ENCODE measurements at regions not wholly inside any gene's neighbourhood (a gene's known extent, or its start where the extent isn't known, plus 50 kb on each side); places are given as distances from the start of the nearest gene placed in this dataset.

DNA sequence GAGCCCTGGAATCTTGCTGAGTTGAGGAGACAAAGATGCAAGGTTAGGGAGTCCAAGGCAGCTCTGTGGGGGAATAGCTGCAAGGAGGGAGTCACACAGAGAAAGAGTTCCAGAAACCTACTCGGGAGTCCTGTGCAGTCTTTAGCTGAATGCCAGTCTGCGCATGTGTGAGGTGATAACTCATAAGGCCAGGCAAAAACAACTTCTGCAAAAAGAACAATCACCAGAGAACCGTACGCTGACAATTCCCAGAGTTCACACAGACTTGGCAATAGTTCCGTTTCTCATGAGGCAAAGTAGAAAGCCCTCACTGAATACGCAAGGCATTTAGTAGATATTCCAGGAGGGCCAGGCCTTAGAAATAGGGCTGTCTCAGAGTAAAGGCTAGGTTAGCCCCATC lies 135.2 kb upstream of the TAB2 start:
- DNase-seq = no peak

DNA sequence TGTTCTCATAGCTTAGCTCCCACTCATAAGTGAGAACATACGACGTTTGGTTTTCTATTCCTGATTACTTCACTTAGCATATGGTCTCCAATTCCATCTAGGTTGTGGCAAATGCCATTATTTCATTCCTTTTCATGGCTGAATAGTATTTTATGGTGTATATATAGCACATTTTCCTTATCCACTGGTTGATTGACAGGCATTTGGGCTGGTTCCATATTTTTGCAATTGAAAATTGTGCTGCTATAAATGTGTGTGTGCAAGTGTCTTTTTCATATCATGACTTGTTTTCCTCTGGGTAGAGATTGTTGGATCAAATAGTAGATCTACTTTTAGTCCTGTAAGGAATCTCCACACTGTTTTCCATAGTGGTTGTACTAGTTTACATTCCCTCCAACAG lies 133.0 kb upstream of the TAB2 start:
- no peak for DNase-seq

DNA sequence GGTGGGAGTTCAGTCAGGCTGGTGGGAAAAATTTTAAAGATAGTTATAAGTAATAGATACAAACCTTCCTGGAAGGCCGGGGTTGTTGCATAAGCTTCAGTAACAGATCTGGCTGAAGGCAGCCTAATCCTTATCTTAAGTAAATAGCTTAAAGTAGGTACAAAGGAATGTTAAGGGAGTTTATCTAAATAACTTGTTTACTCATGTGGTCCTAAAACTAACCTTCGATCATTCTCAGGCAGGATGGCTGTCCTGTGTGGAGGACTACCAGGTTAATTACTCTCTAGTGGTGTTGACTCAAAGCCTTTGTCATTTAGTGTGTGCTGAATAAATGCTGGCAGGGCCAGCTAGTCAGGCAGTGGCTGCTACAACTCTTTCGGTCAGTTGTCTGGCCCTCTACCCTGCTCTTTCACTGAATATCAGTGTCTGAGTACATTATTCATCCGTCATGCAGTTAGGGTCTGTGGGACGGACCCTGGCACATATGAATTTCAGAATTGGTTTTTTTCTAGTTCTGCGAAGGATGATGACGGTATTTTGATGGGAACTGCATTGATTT lies 131.6 kb upstream of the TAB2 start:
- DNase-seq = no peak

DNA sequence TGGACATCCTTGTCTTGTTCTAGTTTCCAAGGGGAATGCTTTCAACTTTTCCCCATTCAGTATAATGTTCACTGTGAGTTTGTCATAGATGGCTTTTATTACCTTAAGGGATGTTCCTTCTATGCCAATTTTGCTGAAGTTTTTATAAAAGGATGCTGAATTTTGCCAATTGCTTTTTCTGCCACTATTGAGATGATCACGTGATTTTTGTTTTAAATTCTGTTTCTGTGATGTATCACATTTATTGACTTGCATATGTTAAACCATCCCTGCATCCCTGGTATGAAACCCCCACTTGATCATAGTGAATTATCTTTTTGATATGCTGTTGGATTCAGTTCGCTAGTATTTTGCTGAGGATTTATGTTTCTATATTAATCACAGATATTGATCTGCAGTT lies 130.6 kb upstream of the TAB2 start:
- no peak for DNase-seq

GRCh38 chr6:149190224-149190831 lies 127.2 kb upstream of the TAB2 start:
- DNase-seq = no peak

DNA sequence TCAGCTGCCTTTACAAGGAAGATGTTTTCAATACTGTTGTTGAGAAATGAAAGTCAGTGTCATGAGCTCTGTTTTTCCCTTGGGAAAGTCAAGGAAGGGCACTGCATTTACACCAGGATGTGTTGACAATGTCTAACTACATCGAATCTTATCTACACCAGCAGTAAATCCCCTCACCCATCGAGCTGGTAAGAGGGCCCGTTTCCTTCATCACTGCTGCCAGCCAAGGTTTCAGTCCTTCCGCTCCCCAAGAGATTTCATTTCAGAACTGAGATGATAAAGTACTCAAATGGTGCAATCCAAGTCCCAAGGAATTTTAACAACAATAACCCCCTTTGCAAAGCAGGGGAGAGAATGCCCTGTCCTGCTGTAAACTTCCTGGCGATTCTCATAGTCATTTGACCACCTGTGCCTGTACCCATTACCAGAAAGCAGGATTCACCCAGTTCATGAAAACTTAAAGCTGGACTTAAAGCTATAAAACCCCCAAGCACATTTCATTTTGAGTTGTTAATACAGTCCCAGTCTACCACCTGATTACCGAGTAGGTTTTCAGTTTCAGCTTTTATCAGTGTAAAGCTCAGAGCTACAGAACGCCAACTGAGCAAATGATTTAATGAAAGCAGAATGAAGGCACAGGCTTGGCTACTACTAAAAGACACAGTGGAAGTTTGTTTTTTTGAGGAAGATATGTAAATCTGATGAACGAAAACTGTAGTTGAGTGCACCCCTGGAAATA lies 122.5 kb upstream of the TAB2 start:
- no peak for DNase-seq

- no peak for DNase-seq
These were observed 121.4 kb upstream of the TAB2 start for GRCh38 chr6:149196091-149196490.

GRCh38 chr6:149197482-149197881 lies 120.0 kb upstream of the TAB2 start:
- DNase-seq = no peak

DNA sequence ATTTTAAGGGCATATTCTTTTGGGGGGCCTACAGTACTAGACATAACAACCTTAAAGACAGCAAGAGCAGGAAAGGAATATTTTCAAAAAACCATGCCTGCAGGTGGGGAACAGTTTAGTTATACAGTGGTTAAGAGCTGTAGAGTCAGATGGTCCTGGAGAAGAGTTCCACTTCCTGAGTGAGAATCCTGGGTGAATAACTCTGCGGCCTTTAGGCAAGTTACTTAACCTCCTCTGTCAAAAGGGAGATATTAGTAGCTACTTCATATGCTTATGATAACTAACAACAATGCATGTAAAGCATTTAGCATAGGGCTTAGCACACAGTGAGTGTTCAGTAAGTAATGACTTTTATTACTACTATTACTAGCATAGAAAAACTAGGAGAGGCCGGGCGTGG lies 119.2 kb upstream of the TAB2 start:
- DNase-seq = no peak

DNA sequence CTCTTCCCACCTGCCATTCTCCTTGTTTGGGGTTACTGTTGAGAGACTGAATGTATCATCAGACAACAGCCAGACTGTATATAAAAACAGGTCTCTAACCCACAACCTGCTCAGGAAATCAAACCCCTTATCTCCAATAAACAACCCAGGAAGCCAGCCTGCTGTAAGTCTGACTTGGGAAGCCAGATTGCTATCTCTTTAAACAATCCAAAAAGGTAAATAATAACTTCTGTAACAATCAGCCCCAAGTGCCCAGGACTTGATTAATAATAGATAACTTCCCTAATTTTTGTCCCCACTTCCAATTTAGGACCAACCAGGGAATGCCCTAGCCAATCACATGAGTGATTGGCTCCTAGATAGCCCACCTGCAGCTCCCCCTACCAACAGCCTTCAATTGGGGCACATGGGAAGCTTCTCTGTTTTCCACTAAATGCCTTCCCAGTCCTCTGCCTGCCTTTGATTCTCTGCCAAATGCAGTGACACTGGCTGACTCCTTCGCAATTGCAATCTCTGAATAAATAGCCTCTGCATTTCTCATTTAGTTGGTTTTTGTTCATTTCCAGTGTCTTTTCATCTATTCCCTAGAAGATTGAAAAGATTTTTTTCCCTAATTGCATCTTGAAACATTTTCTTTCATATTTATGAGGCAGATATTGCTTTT lies 117.1 kb upstream of the TAB2 start:
- no peak for DNase-seq

- DNase-seq = no peak
These were observed 116.3 kb upstream of the TAB2 start for GRCh38 chr6:149201068-149201655.

DNA sequence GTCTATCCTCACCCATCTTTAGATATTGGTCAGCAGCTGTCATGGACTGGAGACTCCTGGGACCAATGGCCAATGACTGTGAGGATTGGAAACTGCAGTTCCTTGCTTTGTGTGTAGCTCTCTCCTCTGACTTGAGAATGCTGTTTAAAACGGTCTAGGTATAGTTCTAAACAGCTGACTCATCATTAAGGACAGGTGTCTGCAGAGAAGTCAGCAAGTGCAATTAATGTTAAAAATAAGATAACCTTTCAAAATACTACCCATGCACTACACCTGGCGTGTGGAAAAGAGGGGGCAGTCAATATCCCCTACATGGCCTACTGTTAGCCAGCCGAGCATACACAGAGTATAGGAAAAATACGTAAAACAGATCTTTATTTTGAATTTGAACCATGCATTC lies 115.4 kb upstream of the TAB2 start:
- DNase-seq = no peak

- no peak for DNase-seq
These were observed 114.6 kb upstream of the TAB2 start for GRCh38 chr6:149202952-149203351.

- no peak for DNase-seq
These were observed 114.0 kb upstream of the TAB2 start for GRCh38 chr6:149203509-149203908.

DNA sequence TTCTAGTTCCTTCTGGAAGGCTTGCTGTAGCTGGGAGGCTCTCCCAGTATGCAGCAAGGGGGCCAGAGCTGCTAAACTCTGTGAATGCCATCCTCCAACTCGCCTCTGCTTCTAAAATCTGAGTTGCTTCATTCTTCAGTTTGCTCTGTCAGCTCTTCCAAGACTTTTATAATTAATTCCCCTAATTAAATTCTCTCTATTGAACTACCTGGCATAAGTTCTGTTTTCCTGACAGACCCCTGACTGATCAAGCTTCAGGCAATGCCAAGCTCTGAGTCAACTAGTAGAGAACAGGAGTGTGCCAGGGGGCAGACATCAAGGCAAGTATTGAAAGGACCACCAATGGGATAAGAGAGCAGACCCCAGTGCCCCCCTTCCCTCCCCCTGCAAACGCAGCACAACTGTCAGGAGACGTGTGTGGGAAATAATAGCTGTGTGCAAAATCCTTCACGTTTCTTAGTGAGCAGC lies 109.3 kb upstream of the TAB2 start:
- DNase-seq = no peak

GRCh38 chr6:149209871-149210775 lies 107.4 kb upstream of the TAB2 start:
- DNase-seq = no peak

GRCh38 chr6:149211046-149211571 lies 106.4 kb upstream of the TAB2 start:
- DNase-seq = no peak

DNA sequence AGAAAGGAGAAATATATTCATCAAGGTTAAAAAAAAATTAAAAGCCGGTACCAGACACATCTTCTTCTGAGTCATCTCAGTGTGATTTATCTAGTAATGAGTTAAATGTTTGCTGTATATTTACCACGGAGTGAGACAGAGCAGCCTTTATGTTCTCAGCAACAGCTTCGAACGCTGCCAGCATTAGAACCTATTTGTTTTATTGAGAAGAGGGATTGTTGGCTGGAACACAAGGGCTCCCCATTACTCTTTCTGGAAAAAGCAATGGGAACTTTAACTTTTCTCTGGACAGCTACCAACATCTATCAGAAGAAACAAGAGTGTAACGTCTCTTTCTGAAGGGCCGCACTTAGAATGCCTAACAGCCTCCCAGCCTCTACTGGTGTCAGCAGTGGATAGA lies 105.3 kb upstream of the TAB2 start:
- peak; percentile 84 to 89 for DNase-seq

GRCh38 chr6:149212892-149213801 lies 104.4 kb upstream of the TAB2 start:
- no peak for DNase-seq

GRCh38 chr6:149213829-149214228 lies 103.7 kb upstream of the TAB2 start:
- no peak for DNase-seq
